ENCODE measurements at regions not wholly inside any gene's neighbourhood (a gene's known extent, or its start where the extent isn't known, plus 50 kb on each side); places are given as distances from the start of the nearest gene placed in this dataset.

DNA sequence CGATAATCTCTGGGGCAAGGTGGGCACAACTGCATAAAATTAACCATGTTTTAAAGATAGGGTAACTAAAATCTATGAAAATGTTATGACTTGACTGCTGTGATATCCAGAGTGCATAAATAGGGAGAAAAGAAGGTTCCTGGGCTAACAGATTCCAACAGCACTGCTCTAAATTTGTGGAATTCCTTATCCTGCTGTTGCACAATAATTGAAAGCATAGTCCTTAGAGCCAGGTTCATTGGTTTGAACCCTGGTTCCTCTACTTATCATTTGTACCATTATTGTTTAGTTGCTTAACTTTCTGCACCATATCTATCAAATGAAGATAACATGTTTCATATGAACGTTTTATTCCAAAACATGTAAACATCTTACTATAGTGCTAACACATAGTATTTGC, 219.0 kb downstream of the NUF2 start:
- intact Hi-C loops (cut with DNase I), result no loop called here
- 45 to 50% (median 49%) methylated on average over 2 of the region's 2 CpGs for WGBS, 3 donors
- no peaks in the 10 kb centered on the region for H3K36me3 ChIP-seq
- no peaks in the 10 kb centered on the region for H3K27me3 ChIP-seq
- H3K4me1 ChIP-seq (ENCODE audit: insufficient read depth), result no peaks in the 10 kb centered on the region
- TF ChIP-seq EP300 (IDR thresholded peaks at IDR 0.05) (no peak), POLR2A (IDR thresholded peaks at IDR 0.05) (no peak)
- TF ChIP-seq, protein P1, sequence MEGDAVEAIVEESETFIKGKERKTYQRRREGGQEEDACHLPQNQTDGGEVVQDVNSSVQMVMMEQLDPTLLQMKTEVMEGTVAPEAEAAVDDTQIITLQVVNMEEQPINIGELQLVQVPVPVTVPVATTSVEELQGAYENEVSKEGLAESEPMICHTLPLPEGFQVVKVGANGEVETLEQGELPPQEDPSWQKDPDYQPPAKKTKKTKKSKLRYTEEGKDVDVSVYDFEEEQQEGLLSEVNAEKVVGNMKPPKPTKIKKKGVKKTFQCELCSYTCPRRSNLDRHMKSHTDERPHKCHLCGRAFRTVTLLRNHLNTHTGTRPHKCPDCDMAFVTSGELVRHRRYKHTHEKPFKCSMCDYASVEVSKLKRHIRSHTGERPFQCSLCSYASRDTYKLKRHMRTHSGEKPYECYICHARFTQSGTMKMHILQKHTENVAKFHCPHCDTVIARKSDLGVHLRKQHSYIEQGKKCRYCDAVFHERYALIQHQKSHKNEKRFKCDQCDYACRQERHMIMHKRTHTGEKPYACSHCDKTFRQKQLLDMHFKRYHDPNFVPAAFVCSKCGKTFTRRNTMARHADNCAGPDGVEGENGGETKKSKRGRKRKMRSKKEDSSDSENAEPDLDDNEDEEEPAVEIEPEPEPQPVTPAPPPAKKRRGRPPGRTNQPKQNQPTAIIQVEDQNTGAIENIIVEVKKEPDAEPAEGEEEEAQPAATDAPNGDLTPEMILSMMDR (IDR thresholded peaks at IDR 0.05), result no peak
- DNase-seq, result no peak
- H3K4me3 ChIP-seq, result no peak overlapping the region
- no peaks in the 10 kb centered on the region for H3K9me3 ChIP-seq
- H3K27ac ChIP-seq, result no peak overlapping the region

DNA sequence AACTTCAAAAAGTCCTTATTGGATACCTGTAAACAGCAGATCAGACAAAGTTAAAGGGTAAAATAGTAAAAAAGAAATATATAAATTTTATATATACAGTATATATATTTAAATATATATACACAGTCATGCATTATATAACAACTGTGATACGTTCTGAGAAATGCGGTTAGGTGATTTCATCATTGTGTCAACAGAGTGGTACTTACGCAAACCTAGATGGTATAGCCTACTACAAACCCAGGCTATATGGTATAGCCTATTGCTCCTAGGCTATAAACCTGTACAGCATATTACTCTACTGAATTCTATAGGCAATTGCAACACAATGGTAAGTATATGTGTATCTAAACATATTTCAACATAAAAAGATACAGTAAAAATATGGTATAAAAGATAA, 222.7 kb downstream of the NUF2 start:
- DNase-seq, result no peak
- Histone ChIP-seq H3K4me1 (ENCODE audit: insufficient read depth) (no peaks in the 10 kb centered on the region), H3K27ac (no peak overlapping the region), H3K9me3 (no peaks in the 10 kb centered on the region), H3K36me3 (no peaks in the 10 kb centered on the region), H3K4me3 (no peak overlapping the region), H3K27me3 (no peaks in the 10 kb centered on the region)
- WGBS, 3 donors, result 94 to 97% (median 96%) methylated on average over 3 of the region's 3 CpGs
- intact Hi-C loops (cut with DNase I), result no loop called here
- TF ChIP-seq EP300 (IDR thresholded peaks at IDR 0.05), result no peak
- TF ChIP-seq, protein P1 (IDR thresholded peaks at IDR 0.05), result no peak
- TF ChIP-seq POLR2A (IDR thresholded peaks at IDR 0.05), result no peak

DNA sequence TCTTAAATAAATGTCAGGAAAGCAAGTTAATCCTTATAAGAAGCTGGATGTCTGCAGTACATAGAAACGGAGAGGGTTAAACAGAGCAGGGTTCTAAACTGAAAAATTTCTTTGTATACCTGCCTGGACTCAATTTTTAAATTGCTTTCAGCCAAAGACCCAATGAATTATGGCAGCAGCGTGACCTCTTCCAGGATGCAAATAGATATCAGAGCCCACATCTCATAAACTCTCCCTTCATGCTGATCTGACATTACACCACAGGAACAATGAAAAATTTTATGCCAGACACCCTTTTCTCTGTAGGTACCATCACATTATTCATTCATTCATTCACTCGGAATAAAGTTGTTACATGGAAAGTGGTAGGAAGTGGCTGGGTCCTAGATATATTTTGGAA, 236.4 kb downstream of the NUF2 start:
- Histone ChIP-seq H3K36me3 (no peaks in the 10 kb centered on the region), H3K4me3 (no peak overlapping the region), H3K4me1 (ENCODE audit: insufficient read depth) (no peaks in the 10 kb centered on the region), H3K27me3 (no peaks in the 10 kb centered on the region), H3K9me3 (no peaks in the 10 kb centered on the region), H3K27ac (no peak overlapping the region)
- intact Hi-C loops (cut with DNase I), result no loop called here
- WGBS, 3 donors, result 76 to 85% (median 81%) methylated on average over 3 of the region's 3 CpGs
- no peak for DNase-seq
- TF ChIP-seq, protein P1 (IDR thresholded peaks at IDR 0.05), result no peak
- TF ChIP-seq EP300 (IDR thresholded peaks at IDR 0.05) (no peak), POLR2A (IDR thresholded peaks at IDR 0.05) (no peak)

DNA sequence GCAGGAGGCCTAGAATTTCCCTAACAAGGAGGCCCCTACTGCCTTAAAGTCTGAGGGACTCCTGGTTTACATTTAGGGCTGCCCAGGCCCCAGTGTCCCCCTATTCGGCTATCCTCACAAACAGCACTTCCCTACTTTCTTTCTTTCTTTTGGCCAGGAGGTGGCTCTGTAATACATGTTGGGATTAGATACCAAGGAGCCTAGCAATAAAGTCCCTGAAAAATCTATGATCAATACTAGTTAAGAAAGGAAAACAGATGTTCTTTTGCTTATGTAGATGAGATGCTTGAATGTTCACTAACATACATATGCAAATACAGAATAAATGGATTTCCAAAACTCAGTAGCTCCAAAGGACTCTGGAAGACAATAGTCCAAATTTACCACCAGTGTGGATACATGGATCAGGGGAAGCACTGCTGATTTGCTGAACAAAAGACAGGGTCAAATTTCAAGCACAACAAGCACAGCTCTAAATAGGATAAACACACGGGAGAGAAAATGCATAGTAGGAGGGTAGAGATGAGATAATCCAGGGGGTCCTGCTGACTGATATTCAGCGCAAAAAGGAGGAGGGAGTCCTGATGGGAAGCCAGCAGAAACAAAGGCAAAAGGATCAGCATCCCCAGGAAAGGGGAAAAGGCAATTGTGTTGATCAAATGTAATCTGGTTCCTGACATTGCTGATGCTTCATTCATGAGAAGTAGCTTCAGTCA, 240.0 kb downstream of the NUF2 start:
- 42 to 47% (median 44%) methylated on average over 3 of the region's 3 CpGs for WGBS, 3 donors
- TF ChIP-seq, protein P1 (IDR thresholded peaks at IDR 0.05), result peak in 1 of 3 donors; percentile 28
- TF ChIP-seq EP300 (IDR thresholded peaks at IDR 0.05) (no peak), POLR2A (IDR thresholded peaks at IDR 0.05) (no peak)
- DNase-seq, result no peak
- Histone ChIP-seq H3K4me1 (ENCODE audit: insufficient read depth) (no peaks in the 10 kb centered on the region), H3K9me3 (no peaks in the 10 kb centered on the region), H3K4me3 (no peak overlapping the region), H3K27ac (no peak overlapping the region), H3K27me3 (no peaks in the 10 kb centered on the region), H3K36me3 (no peaks in the 10 kb centered on the region)
- intact Hi-C loops (cut with DNase I), result no loop called here
